ENCODE measurements at regions not wholly inside any gene's neighbourhood (a gene's known extent, or its start where the extent isn't known, plus 50 kb on each side); places are given as distances from the start of the nearest gene placed in this dataset.

- TF ChIP-seq CTCF (IDR thresholded peaks at IDR 0.05) (no peak), POLR2AphosphoS5 (IDR thresholded peaks at IDR 0.05) (no peak), EP300 (IDR thresholded peaks at IDR 0.05) (no peak)
Measured at GRCh38 chr2:106978647-106979046, 92.7 kb upstream of the ST6GAL2 start.

Data from esophagus muscularis mucosa (tissue), 4 donors.